AG09309 (cell line): ENCODE measurements at regions not wholly inside any gene's neighbourhood (a gene's known extent, or its start where the extent isn't known, plus 50 kb on each side); places are given as distances from the start of the nearest gene placed in this dataset.

Experiments
- DNase-seq: peaks from one replicate; pipeline ENCODE4 v3.0.0-alpha.2; 2010; ENCODE audit warnings: low read depth
- H3K4me3 ChIP-seq: 2 replicates; pipeline ENCODE4 v1.5.1; 2011; ENCODE audit warnings: mild to moderate bottlenecking, low read depth, low read length, moderate library complexity; ENCODE audit not compliant: control insufficient read depth
- CTCF ChIP-seq: IDR thresholded peaks from 2 replicates; pipeline ENCODE4 v1.5.1; 2011; ENCODE audit warnings: mild to moderate bottlenecking, low read depth, low read length, inconsistent platforms; ENCODE audit not compliant: insufficient read depth, control insufficient read depth; ENCODE audit errors: missing control alignments

- no peak for DNase-seq
- no peak for TF ChIP-seq CTCF
- no peak overlapping the region for H3K4me3 ChIP-seq
These were observed 123.9 kb downstream of the BAMBI start for GRCh38 chr10:28801247-28801646.

- H3K4me3 ChIP-seq = no peak overlapping the region
- DNase-seq = no peak
- no peak for TF ChIP-seq CTCF
These were observed 124.5 kb downstream of the BAMBI start for GRCh38 chr10:28801869-28802268.

GRCh38 chr10:28805390-28805789, 128.1 kb downstream of the BAMBI start:
- TF ChIP-seq CTCF = no peak
- H3K4me3 ChIP-seq = no peak overlapping the region

DNA sequence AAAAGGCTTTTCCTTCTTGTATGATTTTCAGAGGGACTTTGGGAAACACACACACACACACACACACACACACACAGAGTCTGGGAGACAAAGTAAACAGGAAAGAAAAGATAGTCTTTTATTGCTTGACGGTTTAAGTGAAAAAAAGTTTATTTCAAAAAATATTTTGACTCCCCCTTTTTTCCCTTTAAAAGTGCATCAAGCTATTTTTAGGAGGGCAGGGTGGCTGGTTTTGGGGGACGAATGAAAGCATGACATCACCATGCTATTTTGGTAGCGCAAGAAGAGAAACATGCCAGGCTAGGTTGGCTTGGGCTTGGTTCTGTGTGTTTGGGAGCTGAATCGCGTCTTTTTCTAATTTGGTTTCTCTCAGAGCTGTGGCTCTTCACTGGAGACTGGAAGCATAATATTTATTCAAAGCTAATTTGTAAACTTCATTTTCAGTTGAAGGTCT, 129.2 kb downstream of the BAMBI start:
- no peak for DNase-seq
- TF ChIP-seq CTCF = no peak
- no peak overlapping the region for H3K4me3 ChIP-seq

More at GRCh38 chr10:28805390-28805789, 128.1 kb downstream of the BAMBI start:
- DNase-seq = no peak

GRCh38 chr10:28806951-28807759, 129.8 kb downstream of the BAMBI start:
- no peak for TF ChIP-seq CTCF
- H3K4me3 ChIP-seq = no peak overlapping the region
- no peak for DNase-seq

GRCh38 chr10:28807760-28808613, 130.7 kb downstream of the BAMBI start:
- no peak for DNase-seq
- H3K4me3 ChIP-seq = no peak overlapping the region
- no peak for TF ChIP-seq CTCF
